Nephron (organoid): ENCODE measurements at regions not wholly inside any gene's neighbourhood (a gene's known extent, or its start where the extent isn't known, plus 50 kb on each side); places are given as distances from the start of the nearest gene placed in this dataset.
A peak's percentile ranks its signal among the peaks of the same experiment; 100 is the strongest.
"Not testable (repeated sequence)": the region's sequence is repeated elsewhere in the genome, so short reads cannot be mapped to it uniquely, and the experiment has no call there.

Source experiments
- H3K27ac Mint-ChIP-seq, 3 experiments: 2 replicates each; pipeline ENCODE4 v1.8.0; 2020; ENCODE audit warnings: mixed read lengths in 3 of 3, mild to moderate bottlenecking in 2 of 3, moderate library complexity in 1 of 3
- H3K27me3 Mint-ChIP-seq: 2 replicates; pipeline ENCODE4 v1.8.0; 2021; ENCODE audit warnings: low read depth, mild to moderate bottlenecking, moderate library complexity, mixed read lengths
- H3K36me3 Mint-ChIP-seq: 2 replicates; pipeline ENCODE4 v1.8.0; 2020; ENCODE audit warnings: low read depth, mixed read lengths
- H3K4me1 Mint-ChIP-seq: 2 replicates; pipeline ENCODE4 v1.8.0; 2020; ENCODE audit warnings: mixed read lengths
- H3K4me3 Mint-ChIP-seq, 3 experiments: 2 replicates each; pipeline ENCODE4 v1.8.0; 2020; ENCODE audit warnings: mild to moderate bottlenecking in 3 of 3, mixed read lengths in 3 of 3, moderate library complexity in 2 of 3
- H3K9me3 Mint-ChIP-seq: 2 replicates; pipeline ENCODE4 v1.8.0; 2020; ENCODE audit warnings: mixed read lengths
- TF ChIP-seq, protein P1 (sequence below), 3 experiments: fragments of 200-600 bp; sonication (generic); IDR thresholded peaks; one replicate each; pipeline ENCODE4 v1.5.0; 2021; ENCODE audit warnings: antibody characterized with exemption in 3 of 3; ENCODE audit not compliant: unreplicated experiment in 3 of 3

GRCh38 chr2:22079583-22079982 is 955.8 kb downstream of the TDRD15 start:
- no peak overlapping the region for H3K27ac Mint-ChIP-seq
- no peaks in the 10 kb centered on the region for H3K36me3 Mint-ChIP-seq
- H3K27me3 Mint-ChIP-seq = no peaks in the 10 kb centered on the region
- H3K4me3 Mint-ChIP-seq = no peak overlapping the region
- no peaks in the 10 kb centered on the region for H3K9me3 Mint-ChIP-seq
- peaks cover 5% of the 10 kb centered on the region for H3K4me1 Mint-ChIP-seq
- TF ChIP-seq, protein P1, sequence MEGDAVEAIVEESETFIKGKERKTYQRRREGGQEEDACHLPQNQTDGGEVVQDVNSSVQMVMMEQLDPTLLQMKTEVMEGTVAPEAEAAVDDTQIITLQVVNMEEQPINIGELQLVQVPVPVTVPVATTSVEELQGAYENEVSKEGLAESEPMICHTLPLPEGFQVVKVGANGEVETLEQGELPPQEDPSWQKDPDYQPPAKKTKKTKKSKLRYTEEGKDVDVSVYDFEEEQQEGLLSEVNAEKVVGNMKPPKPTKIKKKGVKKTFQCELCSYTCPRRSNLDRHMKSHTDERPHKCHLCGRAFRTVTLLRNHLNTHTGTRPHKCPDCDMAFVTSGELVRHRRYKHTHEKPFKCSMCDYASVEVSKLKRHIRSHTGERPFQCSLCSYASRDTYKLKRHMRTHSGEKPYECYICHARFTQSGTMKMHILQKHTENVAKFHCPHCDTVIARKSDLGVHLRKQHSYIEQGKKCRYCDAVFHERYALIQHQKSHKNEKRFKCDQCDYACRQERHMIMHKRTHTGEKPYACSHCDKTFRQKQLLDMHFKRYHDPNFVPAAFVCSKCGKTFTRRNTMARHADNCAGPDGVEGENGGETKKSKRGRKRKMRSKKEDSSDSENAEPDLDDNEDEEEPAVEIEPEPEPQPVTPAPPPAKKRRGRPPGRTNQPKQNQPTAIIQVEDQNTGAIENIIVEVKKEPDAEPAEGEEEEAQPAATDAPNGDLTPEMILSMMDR (IDR thresholded peaks at IDR 0.05; ENCODE audit: unreplicated experiment in 3 of 3) = no peak

DNA sequence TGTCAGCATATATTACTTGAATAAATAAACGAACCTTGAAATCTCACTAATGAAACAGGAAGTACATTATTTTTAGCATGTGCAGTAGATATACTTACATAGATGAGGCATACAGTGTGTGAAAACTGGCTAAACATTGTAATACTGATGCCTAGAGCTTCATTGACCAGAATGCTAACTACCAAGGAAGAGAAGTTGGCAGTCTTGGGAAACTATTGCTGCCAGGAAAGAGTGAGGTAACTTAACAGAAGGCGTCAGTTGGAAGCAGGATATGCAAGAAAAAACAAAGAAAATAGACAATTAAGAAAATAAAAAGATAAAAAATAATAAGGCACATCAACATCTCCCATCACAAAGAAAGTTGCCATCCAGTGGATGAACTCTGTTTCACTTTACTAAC is 963.0 kb downstream of the TDRD15 start:
- Mint-ChIP-seq H3K27me3 (no peaks in the 10 kb centered on the region), H3K9me3 (peaks cover 3% of the 10 kb centered on the region)
- TF ChIP-seq, protein P1 (IDR thresholded peaks at IDR 0.05; ENCODE audit: unreplicated experiment in 3 of 3) = no peak

DNA sequence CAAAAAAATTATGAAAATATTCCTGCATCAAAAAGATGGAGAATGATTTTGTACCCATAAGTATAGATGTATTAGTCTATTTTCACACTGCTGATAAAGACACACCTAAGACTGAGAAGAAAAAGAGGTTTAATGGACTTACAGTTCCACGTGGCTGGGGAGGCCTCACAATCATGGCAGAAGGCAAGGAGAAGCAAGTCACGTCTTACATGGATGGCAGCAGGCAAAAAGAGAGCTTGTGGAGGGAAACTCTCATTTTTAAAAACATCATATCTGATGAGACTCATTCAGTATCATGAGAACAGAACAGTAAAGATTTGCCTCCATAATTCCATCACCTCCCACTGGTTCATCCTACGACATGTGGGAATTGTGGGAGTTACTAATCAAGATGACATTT is 979.8 kb downstream of the TDRD15 start:
- not testable (repeated sequence) for H3K36me3 Mint-ChIP-seq, H3K4me3 Mint-ChIP-seq, H3K27me3 Mint-ChIP-seq

More for the DNA sequence above, 963.0 kb downstream of the TDRD15 start:
- Mint-ChIP-seq H3K36me3 (no peaks in the 10 kb centered on the region), H3K4me3 (no peak overlapping the region), H3K27ac (no peak overlapping the region), H3K4me1 (no peaks in the 10 kb centered on the region)

GRCh38 chr2:22110244-22110651 is 986.5 kb downstream of the TDRD15 start:
- TF ChIP-seq, protein P1 (IDR thresholded peaks at IDR 0.05; ENCODE audit: unreplicated experiment in 3 of 3) = peak in 2 of 3 experiments; percentile 15 to 24
- Mint-ChIP-seq H3K9me3 (no peaks in the 10 kb centered on the region), H3K4me3 (no peak overlapping the region), H3K27ac (no peak overlapping the region), H3K4me1 (peaks cover 7% of the 10 kb centered on the region), H3K36me3 (no peaks in the 10 kb centered on the region), H3K27me3 (no peaks in the 10 kb centered on the region)

More for the DNA sequence above, 979.8 kb downstream of the TDRD15 start:
- not testable (repeated sequence) for H3K9me3 Mint-ChIP-seq, H3K27ac Mint-ChIP-seq, H3K4me1 Mint-ChIP-seq

DNA sequence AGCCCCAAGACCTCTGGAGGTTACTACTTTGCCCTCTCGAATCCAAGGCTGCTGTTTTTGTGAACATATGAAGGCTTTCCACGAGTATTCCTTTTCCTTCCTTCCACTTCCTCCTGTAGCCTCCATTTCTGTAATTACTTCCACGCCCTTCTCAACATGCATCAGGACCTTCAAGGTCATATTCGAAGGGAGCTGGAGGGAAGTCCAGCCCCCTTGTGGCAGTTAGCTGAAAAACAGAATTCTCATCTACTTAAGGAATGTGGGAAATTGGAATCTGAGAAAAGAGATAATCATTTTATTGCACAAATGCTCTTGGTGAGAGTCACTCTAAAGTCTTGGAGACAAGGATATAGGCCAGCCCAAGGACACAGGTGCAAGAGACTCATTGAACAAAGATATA is 1000.2 kb downstream of the TDRD15 start:
- Mint-ChIP-seq H3K36me3 (no peaks in the 10 kb centered on the region), H3K9me3 (peaks cover 3% of the 10 kb centered on the region), H3K4me1 (no peaks in the 10 kb centered on the region), H3K27me3 (no peaks in the 10 kb centered on the region), H3K27ac (no peak overlapping the region), H3K4me3 (no peak overlapping the region)
- TF ChIP-seq, protein P1 (IDR thresholded peaks at IDR 0.05; ENCODE audit: unreplicated experiment in 3 of 3) = no peak

- no peaks in the 10 kb centered on the region for H3K27me3 Mint-ChIP-seq
- TF ChIP-seq, protein P1 (IDR thresholded peaks at IDR 0.05; ENCODE audit: unreplicated experiment in 3 of 3) = no peak
- H3K4me1 Mint-ChIP-seq = no peaks in the 10 kb centered on the region
- H3K4me3 Mint-ChIP-seq = no peak overlapping the region
- H3K9me3 Mint-ChIP-seq = peaks cover 3% of the 10 kb centered on the region
- H3K27ac Mint-ChIP-seq = peak overlapping the region; percentile 72 to 82 (median 78)
- H3K36me3 Mint-ChIP-seq = no peaks in the 10 kb centered on the region
Measured at GRCh38 chr2:22126106-22126505, 1002.3 kb downstream of the TDRD15 start.
